Neuronal stem cell (in vitro differentiated cells): ENCODE measurements at regions not wholly inside any gene's neighbourhood (a gene's known extent, or its start where the extent isn't known, plus 50 kb on each side); places are given as distances from the start of the nearest gene placed in this dataset.
A peak's percentile ranks its signal among the peaks of the same experiment; 100 is the strongest.

Source experiments
- DNase-seq: peaks from one replicate; pipeline ENCODE4 v3.0.0-alpha.2; 2013; ENCODE audit warnings: low spot score
- H2AFZ ChIP-seq: one replicate; pipeline ENCODE4 v1.6.1; 2013; ENCODE audit warnings: mild to moderate bottlenecking, low read length, inconsistent platforms
- H2AK5ac ChIP-seq: 2 replicates; pipeline ENCODE4 v1.6.1; 2013; ENCODE audit warnings: low read depth, mild to moderate bottlenecking, inconsistent platforms, low read length, moderate library complexity, mixed read lengths
- H2BK120ac ChIP-seq: 2 replicates; pipeline ENCODE4 v1.6.1; 2013; ENCODE audit warnings: low read depth, mild to moderate bottlenecking, inconsistent platforms, low read length, moderate library complexity, mixed read lengths
- H2BK12ac ChIP-seq: one replicate; pipeline ENCODE4 v1.6.1; 2013; ENCODE audit warnings: low read length, inconsistent platforms
- H2BK15ac ChIP-seq: 2 replicates; pipeline ENCODE4 v1.6.1; 2013; ENCODE audit warnings: mild to moderate bottlenecking, low read length, inconsistent platforms, mixed read lengths
- H2BK5ac ChIP-seq: one replicate; pipeline ENCODE4 v1.6.1; 2013; ENCODE audit warnings: inconsistent platforms, mild to moderate bottlenecking, low read length, moderate library complexity
- H3K14ac ChIP-seq: one replicate; pipeline ENCODE4 v1.6.1; 2013; ENCODE audit warnings: low read length, inconsistent platforms
- H3K18ac ChIP-seq: 2 replicates; pipeline ENCODE4 v1.6.1; 2013; ENCODE audit warnings: low read length, inconsistent platforms
- H3K23ac ChIP-seq: 2 replicates; pipeline ENCODE4 v1.6.1; 2013; ENCODE audit warnings: low read depth, mild to moderate bottlenecking, mixed read lengths, low read length, inconsistent platforms; ENCODE audit not compliant: poor library complexity
- H3K27ac ChIP-seq: replicated peaks from 3 replicates; pipeline ENCODE4 v1.5.1; 2013; ENCODE audit warnings: low read length, inconsistent platforms
- H3K27me3 ChIP-seq, 3 experiments: 2 replicates each; pipeline ENCODE4 v1.6.1; 2013; ENCODE audit warnings: low read length in 3 of 3, mild to moderate bottlenecking in 2 of 3, inconsistent platforms in 1 of 3, low read depth in 1 of 3, mixed read lengths in 1 of 3, moderate library complexity in 1 of 3; ENCODE audit not compliant: control insufficient read depth in 3 of 3, insufficient read depth in 3 of 3
- H3K36me3 ChIP-seq, 2 donors: replicated peaks in 1 of 2; 2 replicates each; pipeline ENCODE4 v1.6.1; 2013; ENCODE audit warnings: low read length in 2 of 2; ENCODE audit not compliant: control insufficient read depth in 2 of 2, insufficient read depth in 2 of 2
- H3K4ac ChIP-seq: 2 replicates; pipeline ENCODE4 v1.6.1; 2013; ENCODE audit warnings: inconsistent platforms, mild to moderate bottlenecking, low read length, moderate library complexity
- H3K4me1 ChIP-seq, 2 donors: 1 replicate in 1 of 2; 2 replicates in 1 of 2; pipeline ENCODE4 v1.6.1; 2013; ENCODE audit warnings: low read length in 2 of 2, low read depth in 1 of 2; ENCODE audit not compliant: control insufficient read depth in 2 of 2, insufficient read depth in 1 of 2
- H3K4me2 ChIP-seq: one replicate; pipeline ENCODE4 v1.6.1; 2013; ENCODE audit warnings: mild to moderate bottlenecking, low read length, inconsistent platforms; ENCODE audit not compliant: insufficient read depth, poor library complexity, severe bottlenecking
- H3K4me3 ChIP-seq, 2 donors: 2 replicates each; pipeline ENCODE4 v1.5.1; 2013; ENCODE audit warnings: low read length in 2 of 2, mild to moderate bottlenecking in 2 of 2, inconsistent platforms in 1 of 2, moderate library complexity in 1 of 2
- H3K79me1 ChIP-seq: one replicate; pipeline ENCODE4 v1.6.1; 2013; ENCODE audit warnings: low read depth, mild to moderate bottlenecking, inconsistent platforms, low read length, moderate library complexity
- H3K9ac ChIP-seq: one replicate; pipeline ENCODE4 v1.6.1; 2013; ENCODE audit warnings: mild to moderate bottlenecking, low read depth, low read length, inconsistent platforms; ENCODE audit not compliant: poor library complexity
- H3K9me3 ChIP-seq, 2 donors: replicated peaks in 1 of 2; 2 replicates each; pipeline versions ENCODE3 to v1.6.1; 2013; ENCODE audit warnings: low read length in 2 of 2, mild to moderate bottlenecking in 2 of 2, inconsistent platforms in 1 of 2, low read depth in 1 of 2, mixed read lengths in 1 of 2, moderate library complexity in 1 of 2; ENCODE audit not compliant: control insufficient read depth in 2 of 2, insufficient read depth in 1 of 2
- H4K8ac ChIP-seq: one replicate; pipeline ENCODE4 v1.6.1; 2013; ENCODE audit warnings: low read depth, mild to moderate bottlenecking, inconsistent platforms, low read length, moderate library complexity
- H4K91ac ChIP-seq: one replicate; pipeline ENCODE4 v1.6.1; 2013; ENCODE audit warnings: low read length, low read depth, mild to moderate bottlenecking, inconsistent platforms; ENCODE audit not compliant: poor library complexity
- WGBS, 2 donors: extraction: QIAGEN DNeasy Blood & Tissue Kit; methylation state at CpG; one replicate each; pipeline ENCODE4 v1.1.7; 2013; ENCODE audit warnings: missing lambda C conversion rate in 2 of 2, mixed read lengths in 1 of 2; ENCODE audit not compliant: insufficient read length in 2 of 2, insufficient replicate concordance in 1 of 2; ENCODE audit errors: extremely low coverage in 2 of 2; 5-methylcytosine and 5-hydroxymethylcytosine counted together

DNA sequence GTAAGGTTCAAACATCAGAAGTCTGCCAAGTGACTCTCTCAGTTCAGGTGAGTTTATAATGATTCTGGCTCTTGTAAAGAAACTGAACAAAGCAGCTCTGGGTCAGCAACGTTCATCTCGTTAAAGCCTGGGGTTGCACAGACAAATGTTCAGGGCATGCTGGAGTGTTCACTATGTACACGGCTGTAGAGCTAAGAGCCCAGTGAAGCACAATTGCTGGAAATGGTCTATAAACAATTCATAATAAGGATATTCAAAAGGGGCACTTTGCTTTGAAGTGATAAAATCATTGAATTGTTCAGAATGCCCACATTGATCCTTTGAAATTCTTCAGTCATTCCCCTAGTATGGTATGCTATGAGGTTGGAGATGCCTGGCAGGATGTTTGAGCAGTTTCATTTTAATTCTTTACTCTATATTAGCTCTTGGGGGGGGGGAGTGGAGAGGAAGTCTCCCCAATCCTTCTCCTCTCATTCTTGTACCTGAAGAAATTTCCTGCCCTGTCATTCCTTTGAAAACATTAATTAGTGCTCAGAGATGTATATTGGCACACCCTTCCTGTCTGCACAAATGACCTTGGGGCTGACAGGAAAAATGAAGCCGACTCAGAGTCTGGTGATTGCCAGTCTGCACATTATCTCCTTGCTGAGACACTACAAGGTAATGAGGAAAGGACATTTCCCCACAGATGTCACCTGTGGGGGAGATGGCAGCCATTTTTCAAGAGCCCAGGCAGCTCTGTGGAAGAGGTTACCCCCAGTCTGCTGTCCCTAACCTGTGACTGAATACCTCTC lies 145.5 kb downstream of the DLEU7 start:
- Histone ChIP-seq H2BK12ac (no peak overlapping the region), H4K91ac (no peak overlapping the region), H2AK5ac (no peak overlapping the region), H3K79me1 (no peaks in the 10 kb centered on the region), H3K23ac (no peak overlapping the region), H2BK5ac (no peak overlapping the region), H3K4me2 (no peak overlapping the region), H3K27ac (no peak overlapping the region), H3K27me3 (no peaks in the 10 kb centered on the region), H4K8ac (no peak overlapping the region), H2BK120ac (no peak overlapping the region), H3K9ac (no peak overlapping the region), H3K36me3 (no peaks in the 10 kb centered on the region), H3K14ac (no peak overlapping the region), H3K18ac (no peak overlapping the region), H2AFZ (no peak overlapping the region), H3K9me3 (no peaks in the 10 kb centered on the region), H3K4ac (no peak overlapping the region), H3K4me1 (peaks cover 8 to 22% of the 10 kb centered on the region in 2 donors), H2BK15ac (no peak overlapping the region), H3K4me3 (no peak overlapping the region)
- DNase-seq: no peak
- WGBS, 2 donors: no CpG with 5 or more reads among the region's 4 CpGs

DNA sequence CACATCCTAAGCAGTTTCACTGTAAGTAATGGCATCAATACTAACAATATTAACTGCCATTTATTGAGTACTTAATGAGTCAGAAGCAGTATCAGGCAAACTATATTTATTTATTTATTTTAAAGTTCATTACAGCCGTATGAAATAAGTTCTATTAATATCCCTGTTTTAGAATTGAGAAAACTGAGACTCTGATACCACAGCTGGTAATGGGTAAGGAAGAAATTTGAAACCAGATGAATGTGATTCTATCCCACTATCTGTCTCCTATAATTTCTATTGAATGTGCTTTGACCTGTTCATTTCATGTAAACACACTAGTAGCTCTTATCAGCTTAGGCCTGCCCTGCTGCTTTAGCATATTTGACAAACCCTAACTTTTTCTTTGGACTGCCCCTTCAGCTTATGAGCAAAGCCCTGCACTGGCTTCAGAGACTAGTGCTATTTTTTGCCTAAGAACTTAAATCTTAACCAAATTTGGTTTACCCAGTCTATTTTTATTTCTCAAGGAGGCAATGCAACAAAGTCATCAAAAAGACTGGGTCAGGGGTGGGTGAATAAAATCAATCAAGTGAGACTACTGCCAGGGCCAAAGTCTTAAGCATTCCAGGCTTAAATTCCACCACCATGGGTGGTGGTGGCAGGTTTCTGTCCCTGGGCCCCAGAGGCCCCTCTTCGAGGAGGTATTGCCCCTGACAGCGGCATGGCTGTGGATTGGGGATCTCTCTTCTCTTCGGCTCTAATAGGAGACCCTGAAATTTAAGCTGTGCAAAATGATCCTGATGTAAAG lies 143.4 kb downstream of the DLEU7 start:
- Histone ChIP-seq H3K9me3 (no peaks in the 10 kb centered on the region), H3K36me3 (no peaks in the 10 kb centered on the region), H2AFZ (peak overlapping the region; percentile 12), H3K4ac (no peak overlapping the region), H2AK5ac (no peak overlapping the region), H3K23ac (no peak overlapping the region), H2BK5ac (no peak overlapping the region), H2BK12ac (no peak overlapping the region), H3K14ac (no peak overlapping the region), H3K18ac (no peak overlapping the region), H3K4me1 (peaks cover 3 to 14% of the 10 kb centered on the region in 2 donors), H3K79me1 (no peaks in the 10 kb centered on the region), H4K8ac (no peak overlapping the region), H3K9ac (no peak overlapping the region), H2BK120ac (no peak overlapping the region), H3K4me3 (no peak overlapping the region), H3K4me2 (no peak overlapping the region), H3K27me3 (no peaks in the 10 kb centered on the region), H2BK15ac (no peak overlapping the region), H4K91ac (no peak overlapping the region), H3K27ac (no peak overlapping the region)
- DNase-seq: no peak
- WGBS, 2 donors: no CpG with 5 or more reads among the region's 4 CpGs

DNA sequence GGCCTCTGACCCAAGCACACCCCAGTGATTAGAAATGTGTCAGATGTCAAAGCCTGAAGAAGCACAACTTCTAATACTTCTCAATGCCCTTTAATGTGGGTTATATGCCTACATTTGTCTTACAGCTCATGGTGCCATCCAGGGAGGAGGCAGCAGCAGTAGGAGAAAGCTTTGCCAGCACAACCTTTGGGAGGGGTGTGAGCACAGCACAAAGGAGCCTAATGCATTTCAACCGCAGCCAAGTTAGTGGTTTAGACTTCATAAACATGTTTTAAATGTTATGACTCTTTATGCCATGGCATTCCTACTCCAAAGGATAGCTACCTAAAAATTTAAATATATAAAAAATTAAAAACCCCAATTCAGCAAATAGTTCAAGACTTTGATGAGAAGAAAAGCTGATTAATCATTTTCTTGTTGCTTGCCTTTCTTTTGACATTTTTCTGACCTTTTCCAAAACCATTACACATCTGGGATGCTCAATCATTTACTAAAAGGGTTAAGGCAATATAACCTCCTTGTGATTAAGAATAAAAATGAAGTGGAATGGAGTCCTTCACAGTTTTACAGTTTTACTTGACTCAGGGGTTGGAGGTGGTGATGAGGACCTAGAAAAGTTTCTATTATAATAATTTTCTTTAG lies 142.7 kb downstream of the DLEU7 start:
- Histone ChIP-seq H3K4me1 (peaks cover 3 to 14% of the 10 kb centered on the region in 2 donors), H3K36me3 (no peaks in the 10 kb centered on the region), H2BK12ac (no peak overlapping the region), H3K9me3 (no peaks in the 10 kb centered on the region), H3K23ac (no peak overlapping the region), H3K9ac (no peak overlapping the region), H3K79me1 (no peaks in the 10 kb centered on the region), H2BK120ac (no peak overlapping the region), H3K27me3 (no peaks in the 10 kb centered on the region), H2BK15ac (no peak overlapping the region), H3K4me2 (no peak overlapping the region), H2BK5ac (no peak overlapping the region), H3K14ac (no peak overlapping the region), H3K4ac (no peak overlapping the region), H3K27ac (no peak overlapping the region), H4K8ac (no peak overlapping the region), H4K91ac (no peak overlapping the region), H3K18ac (no peak overlapping the region), H3K4me3 (no peak overlapping the region), H2AFZ (peak overlapping the region; percentile 12), H2AK5ac (no peak overlapping the region)
- no peak for DNase-seq
- WGBS, 2 donors: no CpG with 5 or more reads among the region's 1 CpG

DNA sequence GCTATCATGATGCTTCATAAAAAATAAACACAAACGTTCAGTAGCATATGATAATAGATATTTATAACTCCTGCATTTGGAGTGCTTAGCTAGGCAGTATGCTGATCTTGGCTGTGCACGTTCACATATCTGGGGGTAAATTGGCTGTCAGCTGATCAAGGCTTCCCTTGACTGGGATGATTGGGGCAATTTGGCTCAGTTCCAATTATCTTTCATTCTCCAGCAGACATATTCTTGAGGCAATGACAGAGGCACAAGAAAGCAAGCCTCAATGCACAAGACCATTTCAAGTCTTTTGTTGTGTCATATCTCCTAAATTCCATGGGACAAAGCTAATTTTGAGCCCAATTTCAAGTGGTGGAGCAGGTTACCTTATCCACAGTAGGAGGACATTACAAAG lies 142.0 kb downstream of the DLEU7 start:
- no peak overlapping the region for H3K14ac ChIP-seq
- no peak overlapping the region for H3K9ac ChIP-seq
- H2BK12ac ChIP-seq: no peak overlapping the region
- H3K4me2 ChIP-seq: no peak overlapping the region
- H2BK120ac ChIP-seq: no peak overlapping the region
- H2AFZ ChIP-seq: no peak overlapping the region
- no CpG with 5 or more reads among the region's 2 CpGs for WGBS, 2 donors
- no peaks in the 10 kb centered on the region for H3K27me3 ChIP-seq
- no peaks in the 10 kb centered on the region for H3K79me1 ChIP-seq
- H4K8ac ChIP-seq: no peak overlapping the region
- no peak for DNase-seq
- no peak overlapping the region for H3K4ac ChIP-seq
- no peak overlapping the region for H2BK5ac ChIP-seq
- no peak overlapping the region for H3K23ac ChIP-seq
- H2BK15ac ChIP-seq: no peak overlapping the region
- H3K27ac ChIP-seq: no peak overlapping the region
- no peak overlapping the region for H4K91ac ChIP-seq
- peaks cover 3 to 14% of the 10 kb centered on the region in 2 donors for H3K4me1 ChIP-seq
- no peaks in the 10 kb centered on the region for H3K9me3 ChIP-seq
- H3K36me3 ChIP-seq: no peaks in the 10 kb centered on the region
- H3K4me3 ChIP-seq: no peak overlapping the region
- H3K18ac ChIP-seq: no peak overlapping the region
- H2AK5ac ChIP-seq: no peak overlapping the region
